WTC11 (cell line): ENCODE measurements at regions not wholly inside any gene's neighbourhood (a gene's known extent, or its start where the extent isn't known, plus 50 kb on each side); places are given as distances from the start of the nearest gene placed in this dataset.

Source experiments
- CTCF ChIP-seq: fragments of 200-600 bp; IDR thresholded peaks from 2 replicates; pipeline ENCODE4 v1.8.0; 2022; ENCODE audit warnings: antibody characterized with exemption
- MYBL2 ChIP-seq: sonication (generic); formaldehyde crosslinking; IDR thresholded peaks from 2 replicates; pipeline ENCODE4 v1.8.1; 2023; ENCODE audit warnings: mild to moderate bottlenecking, moderate library complexity, missing genetic modification reagents
- NFE2L1 ChIP-seq: sonication (generic); formaldehyde crosslinking; IDR thresholded peaks from 2 replicates; pipeline ENCODE4 v1.8.1; 2023; ENCODE audit warnings: missing genetic modification reagents
- SMAD4 ChIP-seq: sonication (generic); formaldehyde crosslinking; IDR thresholded peaks from 2 replicates; pipeline ENCODE4 v1.8.0; 2022; ENCODE audit warnings: mild to moderate bottlenecking, missing genetic modification reagents
- SP1 ChIP-seq: sonication (generic); formaldehyde crosslinking; conservative IDR thresholded peaks from 2 replicates; pipeline ENCODE4 v1.8.1; 2022; ENCODE audit warnings: missing genetic modification reagents
- TCF7 ChIP-seq: sonication (generic); formaldehyde crosslinking; IDR thresholded peaks from 2 replicates; pipeline ENCODE4 v1.8.0; 2022; ENCODE audit warnings: mild to moderate bottlenecking, low read depth, missing genetic modification reagents, moderate library complexity
- ZBTB43 ChIP-seq: sonication (generic); formaldehyde crosslinking; IDR thresholded peaks from 2 replicates; pipeline ENCODE4 v1.8.1; 2023; ENCODE audit warnings: mild to moderate bottlenecking, missing genetic modification reagents
- ZNF121 ChIP-seq: sonication (generic); formaldehyde crosslinking; IDR thresholded peaks from 2 replicates; pipeline ENCODE4 v1.8.0; 2023; ENCODE audit warnings: missing genetic modification reagents

GRCh38 chrX:10983526-10983925 is 127.6 kb upstream of the HCCS start:
- TF ChIP-seq CTCF (no peak), ZBTB43 (CRISPR knock-in tag) (no peak), ZNF121 (CRISPR knock-in tag) (no peak), TCF7 (no peak), SP1 (CRISPR knock-in tag) (no peak), SMAD4 (no peak), MYBL2 (CRISPR knock-in tag) (no peak), NFE2L1 (CRISPR knock-in tag) (no peak)
